Hepatocyte (in vitro differentiated cells): ENCODE measurements at regions not wholly inside any gene's neighbourhood (a gene's known extent, or its start where the extent isn't known, plus 50 kb on each side); places are given as distances from the start of the nearest gene placed in this dataset.

Experiments used
- CTCF ChIP-seq: fragments of 200-600 bp; sonication (generic); IDR thresholded peaks from 2 replicates; pipeline ENCODE4 v1.5.1; 2016; ENCODE audit warnings: antibody characterized with exemption, mild to moderate bottlenecking; ENCODE audit not compliant: poor library complexity
- EZH2phosphoT487 ChIP-seq: fragments of 200-600 bp; sonication (generic); IDR thresholded peaks from one replicate; pipeline ENCODE4 v1.6.1; 2018; ENCODE audit warnings: antibody characterized with exemption, mild to moderate bottlenecking, low read depth, moderate library complexity; ENCODE audit not compliant: unreplicated experiment, severe bottlenecking

DNA sequence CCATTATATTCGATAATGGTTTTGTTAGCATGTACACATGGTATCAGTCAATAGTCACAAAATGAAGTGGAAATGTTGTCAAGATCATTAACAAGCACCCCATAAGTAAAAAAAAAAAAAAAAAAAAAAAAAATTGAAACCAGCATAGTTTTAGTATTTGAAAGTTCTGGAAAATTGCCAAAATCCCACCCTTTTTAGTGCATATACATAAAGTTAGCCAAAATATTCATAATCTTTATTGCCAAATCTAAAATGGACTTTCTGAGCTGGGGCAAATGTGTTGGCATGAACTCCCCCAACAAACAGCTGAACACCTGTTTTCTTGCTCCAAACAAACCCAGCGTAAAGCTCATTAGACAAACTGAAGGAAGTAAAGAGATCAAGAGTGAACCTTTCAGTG, 73.9 kb downstream of the MZT1 start:
- TF ChIP-seq CTCF (no peak), EZH2phosphoT487 (no peak)
